Vagina (tissue), 2 donors: ENCODE measurements at regions not wholly inside any gene's neighbourhood (a gene's known extent, or its start where the extent isn't known, plus 50 kb on each side); places are given as distances from the start of the nearest gene placed in this dataset.

Experiments
- DNase-seq, 2 donors: peaks; one replicate each; pipeline ENCODE4 v3.0.0-alpha.2; 2017; ENCODE audit errors: extremely low spot score in 2 of 2
- H3K27ac ChIP-seq: fragments of 200-600 bp; sonication (generic); one replicate; pipeline ENCODE4 v1.5.1; 2019
- H3K27me3 ChIP-seq: fragments of 200-600 bp; sonication (generic); one replicate; pipeline ENCODE4 v1.5.1; 2019
- H3K36me3 ChIP-seq, 2 donors: fragments of 200-600 bp; sonication (generic); one replicate each; pipeline ENCODE4 v1.5.1; 2017 to 2019
- H3K4me1 ChIP-seq: fragments of 200-600 bp; sonication (generic); one replicate; pipeline ENCODE4 v1.5.1; 2019
- H3K4me3 ChIP-seq, 2 donors: fragments of 200-600 bp; sonication (generic); 1 replicate in 1 of 2; 2 replicates in 1 of 2; pipeline ENCODE4 v1.5.1; 2016 to 2019
- H3K9me3 ChIP-seq: fragments of 200-600 bp; sonication (generic); one replicate; pipeline ENCODE4 v1.5.1; 2019
- POLR2A ChIP-seq, 2 donors: fragments of 450-650 bp; IDR thresholded peaks; one replicate each; pipeline ENCODE4 v1.6.1; 2017; ENCODE audit warnings: antibody characterized with exemption in 2 of 2, mild to moderate bottlenecking in 2 of 2, moderate library complexity in 2 of 2
- POLR2AphosphoS5 ChIP-seq, 2 donors: sonication (generic); formaldehyde crosslinking; IDR thresholded peaks; one replicate each; pipeline ENCODE4 v1.9.0; 2017; ENCODE audit warnings: antibody characterized with exemption in 2 of 2, mild to moderate bottlenecking in 2 of 2, low read depth in 1 of 2; ENCODE audit not compliant: insufficient read depth in 1 of 2
- intact Hi-C: fragments of 100-400 bp; cut with DNase I; formaldehyde crosslinking; loops from one replicate; pipeline ENCODE4 v1.15.1; 2023
- TF ChIP-seq, protein P1 (sequence below), 3 experiments: fragments of 450-650 bp in 2 of 3; fragments of 200-600 bp in 1 of 3; sonication (generic) in 1 of 3; IDR thresholded peaks; one replicate each; pipeline ENCODE4 v1.5.1; 2017 to 2019; ENCODE audit warnings: antibody characterized with exemption in 3 of 3, mild to moderate bottlenecking in 2 of 3, moderate library complexity in 2 of 3

DNA sequence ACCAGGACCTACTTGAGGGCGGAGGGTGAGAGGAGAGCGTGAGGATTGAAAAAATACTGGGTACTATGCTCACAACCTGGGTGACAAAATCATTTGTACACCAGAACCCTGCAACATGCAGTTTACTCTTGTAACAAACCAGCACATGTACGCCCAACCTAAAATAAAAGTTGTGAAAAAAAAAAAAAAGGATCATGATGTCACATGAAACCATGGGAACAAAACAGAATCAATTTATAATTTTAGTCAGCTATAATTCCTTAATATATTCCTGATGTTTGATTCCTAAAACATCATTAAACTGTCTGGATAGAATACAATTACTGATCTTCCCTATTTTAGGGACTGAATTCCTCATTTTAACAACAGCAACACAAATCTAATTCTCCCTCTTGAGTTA, 160.6 kb upstream of the SPRY2 start:
- Histone ChIP-seq H3K27me3 (no peaks in the 10 kb centered on the region), H3K36me3 (no peaks in the 10 kb centered on the region), H3K27ac (no peak overlapping the region), H3K4me1 (no peaks in the 10 kb centered on the region), H3K9me3 (no peaks in the 10 kb centered on the region), H3K4me3 (no peak overlapping the region)
- DNase-seq: no peak
- intact Hi-C loops: no loop called here
- TF ChIP-seq POLR2AphosphoS5 (IDR thresholded peaks at IDR 0.05; ENCODE audit: insufficient read depth in 1 of 2, low read depth in 1 of 2) (no peak), POLR2A (IDR thresholded peaks at IDR 0.05) (no peak)
- TF ChIP-seq, protein P1, sequence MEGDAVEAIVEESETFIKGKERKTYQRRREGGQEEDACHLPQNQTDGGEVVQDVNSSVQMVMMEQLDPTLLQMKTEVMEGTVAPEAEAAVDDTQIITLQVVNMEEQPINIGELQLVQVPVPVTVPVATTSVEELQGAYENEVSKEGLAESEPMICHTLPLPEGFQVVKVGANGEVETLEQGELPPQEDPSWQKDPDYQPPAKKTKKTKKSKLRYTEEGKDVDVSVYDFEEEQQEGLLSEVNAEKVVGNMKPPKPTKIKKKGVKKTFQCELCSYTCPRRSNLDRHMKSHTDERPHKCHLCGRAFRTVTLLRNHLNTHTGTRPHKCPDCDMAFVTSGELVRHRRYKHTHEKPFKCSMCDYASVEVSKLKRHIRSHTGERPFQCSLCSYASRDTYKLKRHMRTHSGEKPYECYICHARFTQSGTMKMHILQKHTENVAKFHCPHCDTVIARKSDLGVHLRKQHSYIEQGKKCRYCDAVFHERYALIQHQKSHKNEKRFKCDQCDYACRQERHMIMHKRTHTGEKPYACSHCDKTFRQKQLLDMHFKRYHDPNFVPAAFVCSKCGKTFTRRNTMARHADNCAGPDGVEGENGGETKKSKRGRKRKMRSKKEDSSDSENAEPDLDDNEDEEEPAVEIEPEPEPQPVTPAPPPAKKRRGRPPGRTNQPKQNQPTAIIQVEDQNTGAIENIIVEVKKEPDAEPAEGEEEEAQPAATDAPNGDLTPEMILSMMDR (IDR thresholded peaks at IDR 0.05): no peak

DNA sequence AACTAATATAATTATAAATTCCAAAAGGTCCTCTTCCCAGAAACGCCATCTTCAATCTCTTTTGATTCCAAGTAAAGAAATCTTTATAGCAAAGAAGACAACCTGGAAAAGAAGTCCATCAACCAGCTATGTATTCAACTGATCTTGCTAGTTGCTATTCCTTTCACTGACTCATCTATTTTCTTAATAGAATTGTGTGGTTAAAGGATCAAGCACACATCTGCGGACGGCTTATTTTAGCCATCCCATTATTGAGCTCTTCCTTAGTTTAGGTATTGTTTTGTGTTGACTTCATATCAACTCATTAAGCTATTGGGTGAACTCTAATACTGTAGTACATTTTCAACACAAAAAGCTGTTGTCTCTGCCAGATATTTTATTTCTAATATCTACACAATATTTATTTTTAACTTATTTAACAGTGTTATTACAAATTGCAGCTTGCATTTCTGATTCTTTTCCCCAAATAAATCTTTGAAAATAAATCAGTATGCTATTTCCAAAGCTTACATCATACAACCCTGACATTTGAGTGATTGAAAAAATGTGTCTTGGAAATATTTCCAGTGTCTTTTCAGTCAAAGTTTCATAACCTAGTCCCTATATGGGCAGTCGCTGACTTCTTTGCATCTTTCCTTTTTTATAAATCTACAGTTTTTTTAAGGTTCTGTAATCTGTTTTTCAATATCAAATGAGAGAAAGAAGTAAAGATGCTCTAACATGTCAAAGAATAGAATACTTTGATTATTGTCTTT, 158.8 kb upstream of the SPRY2 start:
- no peak for DNase-seq
- TF ChIP-seq, protein P1 (IDR thresholded peaks at IDR 0.05): no peak
- TF ChIP-seq POLR2A (IDR thresholded peaks at IDR 0.05): no peak
- no peak for TF ChIP-seq POLR2AphosphoS5 (IDR thresholded peaks at IDR 0.05; ENCODE audit: insufficient read depth in 1 of 2, low read depth in 1 of 2)
- Histone ChIP-seq H3K36me3 (no peaks in the 10 kb centered on the region), H3K27me3 (no peaks in the 10 kb centered on the region), H3K4me3 (no peak overlapping the region), H3K27ac (no peak overlapping the region), H3K9me3 (no peaks in the 10 kb centered on the region), H3K4me1 (no peaks in the 10 kb centered on the region)
- intact Hi-C loops: no loop called here

DNA sequence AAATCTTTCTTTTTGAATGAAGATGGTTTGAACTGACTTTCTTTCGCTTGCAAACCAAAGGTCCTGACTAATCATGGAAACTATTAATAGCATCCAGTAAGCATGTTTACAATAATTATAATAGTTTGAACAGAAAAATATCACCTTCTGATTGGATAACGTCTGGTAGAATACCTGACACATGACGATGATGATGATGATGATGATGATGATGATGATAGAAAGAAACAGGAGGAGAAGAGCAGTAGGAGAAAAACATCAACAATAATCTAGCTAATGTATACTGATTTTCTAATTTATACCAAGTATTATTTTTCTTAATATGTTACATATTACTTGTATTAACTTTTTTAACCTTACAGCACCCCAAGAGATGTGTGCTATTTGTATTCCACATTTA, 157.5 kb upstream of the SPRY2 start:
- H3K36me3 ChIP-seq: no peaks in the 10 kb centered on the region
- DNase-seq: no peak
- no peak overlapping the region for H3K27ac ChIP-seq
- no peaks in the 10 kb centered on the region for H3K27me3 ChIP-seq
- no peaks in the 10 kb centered on the region for H3K9me3 ChIP-seq
- TF ChIP-seq POLR2AphosphoS5 (IDR thresholded peaks at IDR 0.05; ENCODE audit: insufficient read depth in 1 of 2, low read depth in 1 of 2): no peak
- TF ChIP-seq, protein P1 (IDR thresholded peaks at IDR 0.05): no peak
- TF ChIP-seq POLR2A (IDR thresholded peaks at IDR 0.05): no peak
- intact Hi-C loops: no loop called here
- H3K4me1 ChIP-seq: no peaks in the 10 kb centered on the region
- no peak overlapping the region for H3K4me3 ChIP-seq

DNA sequence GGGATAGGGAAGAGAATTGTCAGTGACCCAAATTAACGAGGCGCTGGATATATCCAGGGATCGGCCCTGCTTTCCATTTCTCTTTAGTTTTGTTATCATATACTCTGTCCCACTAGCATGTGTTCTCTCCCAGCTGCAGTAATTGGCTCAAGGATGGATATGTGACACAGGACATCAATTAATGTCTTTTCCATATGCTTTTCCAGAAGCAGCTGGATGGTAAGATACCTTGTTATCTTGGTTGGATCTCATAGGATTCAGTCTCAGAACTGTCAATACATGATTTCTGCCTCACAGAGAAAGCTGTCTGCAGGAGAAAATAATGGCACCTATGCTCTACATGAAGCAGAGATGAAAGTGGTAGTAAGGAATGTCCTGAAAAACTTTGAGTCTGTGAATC, 157.1 kb upstream of the SPRY2 start:
- no peaks in the 10 kb centered on the region for H3K4me1 ChIP-seq
- intact Hi-C loops: no loop called here
- no peaks in the 10 kb centered on the region for H3K27me3 ChIP-seq
- TF ChIP-seq, protein P1 (IDR thresholded peaks at IDR 0.05): no peak
- TF ChIP-seq POLR2AphosphoS5 (IDR thresholded peaks at IDR 0.05; ENCODE audit: insufficient read depth in 1 of 2, low read depth in 1 of 2): no peak
- no peak for TF ChIP-seq POLR2A (IDR thresholded peaks at IDR 0.05)
- no peak overlapping the region for H3K4me3 ChIP-seq
- no peak overlapping the region for H3K27ac ChIP-seq
- DNase-seq: no peak
- H3K9me3 ChIP-seq: no peaks in the 10 kb centered on the region
- no peaks in the 10 kb centered on the region for H3K36me3 ChIP-seq

DNA sequence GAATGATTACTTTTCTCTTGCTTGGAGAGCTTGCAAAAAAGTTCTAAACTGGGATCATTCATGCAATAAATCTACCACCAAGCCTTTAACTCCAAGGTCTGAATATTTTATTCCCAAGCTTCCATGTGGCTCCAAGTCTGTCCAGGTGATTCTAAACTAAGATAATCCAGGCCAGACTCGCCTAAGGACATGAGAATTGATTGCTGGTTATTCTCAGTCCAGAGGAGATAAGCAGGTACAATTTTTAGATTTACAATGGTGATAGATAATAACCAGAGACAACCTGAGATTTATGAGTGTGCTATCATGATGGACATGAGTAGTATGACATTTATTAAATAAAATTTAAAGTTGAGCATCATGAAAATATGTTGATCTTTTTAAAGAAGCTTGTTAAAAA, 156.5 kb upstream of the SPRY2 start:
- TF ChIP-seq, protein P1 (IDR thresholded peaks at IDR 0.05): no peak
- no peak for TF ChIP-seq POLR2A (IDR thresholded peaks at IDR 0.05)
- no peak for TF ChIP-seq POLR2AphosphoS5 (IDR thresholded peaks at IDR 0.05; ENCODE audit: insufficient read depth in 1 of 2, low read depth in 1 of 2)
- no peak overlapping the region for H3K27ac ChIP-seq
- H3K36me3 ChIP-seq: no peaks in the 10 kb centered on the region
- intact Hi-C loops: no loop called here
- H3K4me3 ChIP-seq: no peak overlapping the region
- no peak for DNase-seq
- no peaks in the 10 kb centered on the region for H3K9me3 ChIP-seq
- H3K27me3 ChIP-seq: no peaks in the 10 kb centered on the region
- no peaks in the 10 kb centered on the region for H3K4me1 ChIP-seq
